Limb (tissue), 2 donors: ENCODE measurements at regions not wholly inside any gene's neighbourhood (a gene's known extent, or its start where the extent isn't known, plus 50 kb on each side); places are given as distances from the start of the nearest gene placed in this dataset.
A peak's percentile ranks its signal among the peaks of the same experiment; 100 is the strongest.
"Not testable (repeated sequence)": the region's sequence is repeated elsewhere in the genome, so short reads cannot be mapped to it uniquely, and the experiment has no call there.

Experiments
- DNase-seq, 2 donors: peaks; one replicate each; pipeline ENCODE4 v3.0.0-alpha.2; 2016; ENCODE audit errors: extremely low spot score in 2 of 2

DNA sequence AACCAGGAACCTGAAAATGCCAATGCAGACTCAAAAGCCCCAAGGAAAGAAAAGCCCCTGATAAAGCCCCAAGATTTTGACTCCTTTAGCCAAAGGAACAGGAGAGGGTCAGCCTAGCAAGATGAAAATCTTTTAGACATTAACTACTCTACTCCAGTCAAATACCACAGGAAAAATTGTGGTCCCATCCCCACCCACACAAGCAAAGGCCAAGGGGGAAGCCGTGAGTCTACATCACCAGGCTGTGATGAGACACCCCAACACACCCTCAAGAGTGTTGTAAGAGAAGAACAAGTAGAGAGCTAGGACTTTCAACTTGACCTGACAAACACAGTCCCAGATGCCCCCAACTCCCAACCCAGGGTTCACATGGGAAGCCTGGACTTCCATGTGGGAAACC, 192.8 kb upstream of the NR5A2 start:
- DNase-seq: no peak

DNA sequence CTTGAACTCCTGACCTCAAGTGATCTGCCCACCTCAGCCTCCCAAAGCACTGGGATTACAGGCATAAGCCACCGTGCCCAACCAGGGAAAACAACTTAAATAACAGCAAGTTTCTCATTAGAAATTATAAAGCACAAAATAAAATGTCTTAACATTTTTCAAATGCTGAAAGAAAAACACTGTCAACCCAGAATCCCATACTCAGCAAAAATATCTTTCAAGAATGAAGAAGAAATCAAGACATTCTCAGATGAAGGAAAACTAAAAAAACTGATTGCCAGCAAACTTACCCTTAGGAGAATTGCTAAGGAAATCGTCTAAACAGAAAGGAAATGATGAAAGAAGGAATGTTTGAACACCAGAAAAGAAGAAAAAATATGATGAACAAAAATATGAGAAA, 191.1 kb upstream of the NR5A2 start:
- DNase-seq: no peak

DNA sequence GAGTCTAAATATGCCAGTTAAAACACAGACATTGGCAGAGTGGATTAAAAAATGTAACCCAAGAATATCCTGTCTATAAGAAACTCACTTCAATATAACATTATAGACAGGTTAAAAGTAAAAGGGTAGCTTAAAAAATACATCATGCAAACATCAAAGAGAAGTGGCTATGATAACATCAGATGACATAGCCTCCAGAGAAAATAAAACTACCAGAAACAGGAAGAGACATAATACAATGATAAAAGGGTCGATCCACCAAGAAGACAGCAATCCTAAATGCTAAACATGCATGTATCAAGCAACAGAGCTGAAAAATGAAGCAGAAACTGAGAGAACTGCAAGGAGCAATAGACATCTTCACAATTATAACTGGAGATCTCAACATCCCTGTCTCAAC, 190.2 kb upstream of the NR5A2 start:
- no peak for DNase-seq

DNA sequence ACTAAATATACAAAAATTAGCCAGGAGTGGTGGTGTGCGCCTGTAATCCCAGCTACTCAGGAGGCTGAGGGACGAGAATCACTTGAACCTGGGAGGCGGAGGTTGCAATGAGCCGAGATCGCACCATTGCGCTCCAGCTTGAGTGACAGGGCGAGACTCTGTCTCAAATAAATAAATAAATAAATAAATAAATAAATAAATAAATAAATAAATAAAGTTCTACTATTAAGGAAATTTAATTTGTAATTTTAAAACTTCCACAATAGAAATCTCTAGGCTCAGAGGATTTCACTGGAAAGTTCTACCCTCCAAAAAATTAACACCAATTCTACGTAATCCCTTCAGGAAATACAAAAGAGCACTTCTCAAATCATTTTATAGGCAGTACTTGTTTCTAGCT, 187.9 kb upstream of the NR5A2 start:
- DNase-seq: not testable (repeated sequence)

DNA sequence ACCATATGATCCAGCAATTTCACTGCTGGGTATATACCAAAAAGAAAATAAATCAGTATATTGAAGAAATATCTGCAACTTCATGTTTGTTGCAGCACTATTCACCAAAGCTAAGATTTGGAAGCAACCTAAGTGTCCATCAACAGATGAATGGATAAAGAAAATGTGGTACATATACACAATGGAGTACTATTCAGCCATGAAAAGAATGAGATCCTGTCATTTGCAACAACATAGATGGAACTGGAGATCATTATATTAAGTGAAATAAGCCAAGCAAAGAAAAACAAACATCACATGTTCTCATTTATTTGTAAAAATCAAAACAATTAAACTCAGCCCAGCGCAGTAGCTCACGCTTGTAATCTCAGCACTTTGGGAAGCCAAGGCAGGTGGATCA, 184.4 kb upstream of the NR5A2 start:
- not testable (repeated sequence) for DNase-seq

DNA sequence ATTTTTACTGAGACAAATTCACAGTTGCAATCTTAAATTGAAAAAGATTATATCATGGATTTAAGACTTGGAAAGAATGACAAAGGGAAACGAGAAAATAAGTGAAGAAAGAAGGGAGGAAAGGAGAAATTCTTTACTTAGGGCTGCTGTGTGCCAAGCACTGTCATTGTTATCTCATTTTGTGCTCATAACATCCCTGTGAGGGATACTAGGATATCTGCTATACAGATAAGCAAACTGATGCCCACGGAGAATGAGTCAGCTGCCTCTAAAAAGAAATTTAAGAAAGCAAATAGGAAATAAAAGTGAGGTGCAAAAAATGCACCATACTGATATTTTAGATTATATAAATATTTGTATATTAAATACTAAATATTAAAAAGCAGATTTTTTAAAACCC, 183.6 kb upstream of the NR5A2 start:
- no peak for DNase-seq

DNA sequence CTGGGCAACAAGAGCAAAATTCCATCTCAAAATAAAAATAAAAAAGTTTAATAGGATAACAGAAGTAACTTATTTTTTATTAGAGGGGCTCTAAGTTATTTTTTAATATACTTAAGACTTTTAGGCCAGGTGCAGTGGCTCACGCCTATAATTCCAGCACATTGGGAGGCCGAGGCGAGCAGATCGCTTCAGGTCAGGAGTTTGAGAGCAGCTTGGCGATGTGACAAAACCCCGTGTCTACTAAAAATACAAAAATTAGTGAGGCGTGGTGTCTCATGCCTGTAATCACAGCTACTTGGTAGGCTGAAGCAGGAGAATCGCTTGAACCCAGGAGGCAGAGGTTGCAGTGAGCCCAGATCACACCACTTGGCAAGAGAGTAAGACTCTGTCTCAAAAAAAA, 180.5 kb upstream of the NR5A2 start:
- DNase-seq: no peak

DNA sequence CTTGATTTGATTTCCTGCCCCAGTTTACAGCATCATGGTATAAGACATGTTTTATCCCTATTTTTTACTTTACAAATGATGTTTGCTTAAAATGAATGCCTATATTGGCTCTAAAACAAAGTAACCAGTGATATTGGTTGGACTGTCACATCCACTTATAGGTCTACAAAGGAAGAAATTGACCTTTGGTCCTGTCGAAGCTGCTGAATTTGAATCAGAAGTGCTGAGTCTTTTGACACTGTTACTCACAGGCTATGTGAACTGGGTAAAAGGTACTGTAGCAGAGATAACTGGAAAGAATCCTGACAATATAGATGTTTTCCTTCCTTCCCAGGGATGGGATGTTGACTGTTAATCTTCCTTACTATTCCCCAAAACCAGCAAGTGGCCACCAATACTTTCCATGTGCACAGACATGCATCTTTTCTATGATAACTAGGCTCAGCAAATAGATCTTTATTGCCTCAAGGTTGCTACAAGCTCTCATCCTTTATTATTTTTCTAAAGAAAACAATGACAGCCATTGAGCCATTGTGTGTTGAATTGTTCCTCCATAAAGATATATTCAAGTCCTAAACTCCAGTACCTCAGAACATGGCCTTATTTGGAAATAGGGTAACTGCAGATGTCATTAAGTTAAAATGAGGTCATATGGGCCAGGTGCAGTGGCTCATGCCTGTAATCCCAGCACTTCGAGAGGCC, 175.9 kb upstream of the NR5A2 start:
- DNase-seq: no peak

DNA sequence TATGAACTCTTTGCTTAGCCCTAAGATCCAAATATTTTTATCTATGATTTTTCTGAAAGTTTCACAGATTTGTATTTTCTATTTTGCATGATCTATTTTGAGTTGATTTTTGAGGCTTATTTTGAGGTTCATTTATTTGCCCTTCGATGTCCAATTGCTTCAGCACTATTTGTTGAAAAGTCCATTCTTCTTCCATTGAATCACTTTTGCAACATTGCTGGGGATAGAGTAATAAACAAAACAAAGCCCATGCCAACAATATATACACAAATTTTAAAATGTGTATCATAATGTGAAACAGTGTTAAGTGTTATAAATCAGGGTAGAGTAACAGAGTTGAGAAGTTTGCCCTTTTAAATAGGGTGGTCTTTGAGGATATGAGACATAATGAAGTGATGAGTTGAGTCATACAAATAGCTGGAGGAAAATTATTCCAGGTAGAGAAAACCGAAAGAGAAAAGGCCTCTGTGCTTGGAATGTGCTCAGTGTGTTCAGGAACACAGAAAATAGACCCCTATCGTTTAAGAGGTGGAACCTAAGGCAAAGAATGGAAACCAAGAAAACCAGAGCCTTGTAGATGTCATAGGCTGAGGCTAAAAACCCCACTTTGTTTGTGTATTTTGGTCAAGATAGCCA, 172.7 kb upstream of the NR5A2 start:
- no peak for DNase-seq

DNA sequence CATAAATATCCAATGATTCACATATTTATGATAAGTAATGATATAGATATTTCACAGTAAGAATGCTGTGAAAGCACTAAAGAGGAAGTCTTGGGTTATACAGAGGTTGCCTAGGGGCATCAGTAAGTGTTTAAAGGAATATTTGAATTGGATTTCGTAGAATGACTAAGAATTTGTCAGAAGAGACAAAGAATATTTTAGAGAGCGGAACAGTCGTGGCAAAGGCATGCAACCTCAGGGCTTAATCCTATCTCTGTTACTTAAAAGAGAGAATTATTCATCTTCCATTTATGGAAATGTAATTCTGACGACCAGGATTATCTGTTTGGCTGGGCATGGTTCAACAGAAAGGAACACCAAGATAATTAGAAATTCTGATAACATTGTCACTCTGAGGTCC, 171.9 kb upstream of the NR5A2 start:
- DNase-seq: no peak

DNA sequence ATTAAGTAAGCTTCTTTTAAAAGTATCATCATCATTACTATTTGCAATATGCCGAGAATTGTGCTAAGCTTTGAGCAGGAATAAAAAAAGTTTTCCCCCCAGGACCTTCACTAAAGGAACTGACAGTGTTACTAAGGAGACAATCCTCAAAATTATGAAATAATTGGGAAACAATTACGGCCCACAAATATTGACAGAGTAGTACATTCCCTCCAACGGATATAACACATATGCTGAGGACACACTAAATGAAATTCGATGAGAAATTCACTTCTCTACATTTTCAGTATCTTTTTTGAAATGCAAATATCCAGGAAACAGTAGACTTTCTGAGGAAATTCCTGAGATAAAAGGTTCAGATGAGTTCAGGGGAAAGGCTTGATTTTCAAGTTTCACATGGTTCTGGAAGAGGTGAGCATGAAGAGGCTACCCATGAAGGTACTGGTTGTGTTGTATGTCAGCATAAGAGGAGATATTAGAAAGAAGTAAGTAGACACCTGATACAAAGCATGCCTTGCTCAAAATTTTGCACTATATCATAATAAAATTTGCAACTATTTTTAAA, 171.2 kb upstream of the NR5A2 start:
- no peak for DNase-seq

DNA sequence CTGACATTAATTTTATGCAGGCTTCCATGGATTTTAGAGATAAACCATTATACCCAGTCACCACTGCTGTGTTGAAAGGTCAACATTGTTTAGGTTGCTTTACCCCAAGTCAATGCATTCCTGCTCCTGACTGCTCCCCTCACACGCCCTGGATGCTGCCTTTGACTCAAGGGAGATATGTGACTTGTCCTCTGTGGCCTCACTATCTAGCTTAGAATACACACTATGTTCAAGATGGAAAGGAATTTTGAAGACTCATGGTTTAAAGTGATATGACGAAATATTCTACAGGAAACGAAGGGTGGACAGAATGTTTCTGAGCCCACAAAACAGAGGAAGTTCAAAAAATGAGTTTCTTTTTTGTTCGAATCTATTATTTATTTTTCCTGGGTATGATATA, 170.4 kb upstream of the NR5A2 start:
- no peak for DNase-seq

DNA sequence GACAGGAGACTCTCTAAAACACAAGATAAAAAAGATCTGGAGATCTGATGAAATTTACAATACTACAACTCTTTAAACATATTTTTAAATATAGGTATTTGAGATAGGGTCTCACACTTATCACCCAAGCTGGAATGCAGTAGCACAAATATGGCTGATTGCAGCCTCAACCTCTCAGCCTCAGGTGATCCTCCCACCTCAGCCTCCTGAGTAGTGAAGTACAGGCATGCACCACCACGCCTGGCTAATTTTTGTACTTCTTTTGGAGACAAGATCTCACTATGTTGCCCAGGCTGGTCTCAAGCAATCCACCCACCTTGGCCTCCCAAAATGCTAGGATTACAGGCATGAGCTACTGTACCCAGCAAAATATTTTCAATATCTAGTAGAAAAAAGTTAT, 170.0 kb upstream of the NR5A2 start:
- no peak for DNase-seq

DNA sequence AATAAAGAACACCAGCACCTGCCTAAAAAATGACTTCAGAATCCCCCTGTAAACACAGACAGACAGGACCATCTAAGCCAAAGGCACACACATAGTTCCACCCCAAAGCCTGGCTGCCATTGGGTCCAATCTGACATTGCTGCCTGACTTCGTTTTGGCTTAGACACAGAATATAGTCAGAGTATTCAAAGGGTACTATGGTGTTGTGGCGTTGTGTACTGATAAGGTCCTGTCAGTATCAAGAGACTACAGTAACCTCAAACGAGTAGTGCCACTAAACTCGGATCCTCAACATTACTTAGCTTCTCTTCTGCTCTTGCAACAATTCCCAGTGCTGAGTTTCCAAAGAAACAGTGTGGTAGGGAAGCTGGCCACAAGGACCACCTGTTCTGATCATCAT, 169.3 kb upstream of the NR5A2 start:
- no peak for DNase-seq

DNA sequence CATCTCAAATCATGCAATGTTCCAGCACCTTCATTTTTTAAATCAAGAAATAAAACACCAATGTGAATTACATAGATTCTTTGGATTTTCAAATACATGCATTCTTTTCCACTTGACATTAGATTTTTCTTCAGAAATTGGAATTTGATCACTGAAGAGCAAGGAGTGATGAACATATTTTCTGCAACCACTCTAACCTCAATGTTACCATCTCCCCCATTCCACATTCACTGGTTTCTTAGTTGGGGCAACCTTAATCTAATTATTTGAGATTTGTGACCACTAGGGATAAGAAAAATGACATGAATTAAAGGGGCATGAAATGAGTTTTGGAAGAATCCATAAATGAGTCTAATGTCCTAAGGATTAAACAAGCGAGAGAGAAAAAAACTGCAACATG, 168.7 kb upstream of the NR5A2 start:
- DNase-seq: no peak

DNA sequence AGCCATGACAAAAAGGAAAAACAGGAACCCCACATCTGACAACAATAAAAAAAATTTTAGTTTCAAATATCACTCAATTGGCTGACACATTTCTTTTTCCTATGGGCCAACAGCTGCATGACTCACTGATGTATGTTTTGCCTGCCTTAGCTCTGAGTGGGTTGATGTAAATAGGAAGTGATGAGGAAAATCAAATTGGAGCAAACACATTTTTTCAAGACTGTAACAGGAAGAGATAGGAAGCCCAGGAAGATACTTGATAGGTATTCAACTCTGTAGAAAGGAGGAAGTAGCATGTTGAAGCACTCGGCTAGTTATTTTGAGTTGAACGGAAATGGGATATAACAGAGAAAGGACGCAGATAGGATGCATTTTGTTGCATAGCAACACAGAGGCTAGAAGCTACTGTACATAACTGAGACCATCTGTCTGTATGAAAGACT, 168.0 kb upstream of the NR5A2 start:
- peak in 1 of 2 donors; percentile 46 for DNase-seq

DNA sequence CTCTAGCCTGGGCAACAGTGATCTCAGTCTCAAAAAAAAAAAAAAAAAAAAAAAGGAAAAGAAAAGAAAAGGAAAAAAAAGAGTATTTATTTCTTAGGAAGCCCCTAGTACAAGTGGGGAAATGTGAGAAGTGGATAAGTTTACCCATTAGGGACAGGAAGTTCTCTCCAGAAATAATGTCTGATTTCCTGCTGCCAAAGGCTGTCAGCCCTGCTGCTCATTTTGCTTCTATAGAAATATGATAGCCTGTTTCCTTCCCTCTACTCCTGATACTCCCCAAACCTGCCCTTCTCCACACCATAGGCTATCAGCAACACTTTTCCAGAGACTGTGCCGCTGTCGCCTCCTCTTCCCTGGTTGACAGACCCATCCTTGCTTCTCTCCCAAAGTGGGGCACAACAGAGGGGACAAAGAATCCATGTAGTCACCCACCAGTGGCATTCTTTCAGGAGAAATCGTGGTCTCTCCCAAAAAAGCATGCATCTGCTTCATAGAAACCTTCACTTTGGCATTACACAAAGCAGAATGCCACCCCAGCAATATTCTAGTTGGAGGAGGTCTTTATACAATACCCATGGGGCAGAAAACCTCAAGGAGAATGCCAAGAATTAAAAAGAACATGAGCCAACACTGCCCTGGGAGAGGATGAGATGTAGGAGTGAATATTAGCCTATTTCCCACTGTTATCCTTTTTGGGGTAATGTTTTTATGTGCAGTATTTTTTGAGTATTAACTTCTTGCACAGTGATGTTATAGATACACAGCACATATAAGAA, 166.3 kb upstream of the NR5A2 start:
- DNase-seq: no peak

DNA sequence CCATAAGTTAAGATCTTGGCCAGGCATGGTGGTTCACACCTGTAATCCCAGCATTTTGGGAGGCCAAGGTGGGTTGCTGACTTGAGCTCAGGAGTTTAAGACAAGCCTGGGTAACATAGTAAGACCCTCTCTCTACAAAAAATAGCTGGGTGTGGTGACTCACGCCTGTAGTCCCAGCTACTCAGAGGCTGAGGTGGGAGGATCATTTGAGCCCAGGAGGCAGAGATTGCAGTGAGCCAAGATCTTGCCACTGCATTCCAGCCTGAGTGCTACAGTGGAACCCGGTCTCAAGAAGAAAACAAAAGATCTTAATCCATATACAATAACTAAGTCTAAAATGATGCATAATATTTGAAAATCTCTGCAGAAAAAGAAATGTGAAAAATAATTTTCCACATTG, 165.5 kb upstream of the NR5A2 start:
- no peak for DNase-seq

DNA sequence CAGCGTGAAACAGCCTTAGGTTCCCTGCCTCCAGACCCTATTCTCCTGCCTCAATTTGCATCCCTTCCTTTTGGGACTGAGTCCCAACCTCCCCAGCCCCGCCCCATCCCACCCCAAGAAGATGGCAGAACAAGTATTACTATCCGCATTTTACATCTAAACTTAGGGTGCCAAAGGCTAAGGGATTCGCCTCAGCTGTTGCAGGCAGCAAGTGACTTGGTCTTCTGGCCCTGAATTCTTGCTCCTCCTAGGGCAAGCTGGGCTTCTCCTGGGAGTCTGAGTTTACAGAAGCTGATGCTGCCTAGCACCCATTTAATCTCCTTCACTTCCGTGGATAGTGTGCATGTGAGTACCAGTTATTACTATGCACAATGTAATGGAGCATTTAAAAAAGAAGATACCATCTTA, 161.3 kb upstream of the NR5A2 start:
- no peak for DNase-seq

DNA sequence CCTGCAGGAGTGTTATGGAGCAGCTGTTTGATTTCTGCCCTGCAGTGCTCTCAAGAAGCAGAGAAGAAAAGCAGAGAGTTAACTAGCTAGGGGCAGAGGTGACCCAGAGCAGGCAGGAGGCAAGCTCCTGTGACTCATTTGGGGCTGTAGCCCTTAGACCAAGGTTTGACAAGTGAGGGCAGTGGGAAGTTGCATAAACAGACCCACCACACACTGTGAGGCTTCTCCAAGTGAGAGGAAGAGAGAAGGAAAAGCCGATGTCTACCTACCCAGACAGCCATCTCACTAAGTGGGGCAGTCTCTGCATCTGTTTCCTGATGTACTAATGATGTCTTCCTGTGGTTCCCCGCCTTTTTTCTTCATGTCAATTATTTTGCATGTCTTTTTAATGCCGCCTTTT, 159.9 kb upstream of the NR5A2 start:
- no peak for DNase-seq

DNA sequence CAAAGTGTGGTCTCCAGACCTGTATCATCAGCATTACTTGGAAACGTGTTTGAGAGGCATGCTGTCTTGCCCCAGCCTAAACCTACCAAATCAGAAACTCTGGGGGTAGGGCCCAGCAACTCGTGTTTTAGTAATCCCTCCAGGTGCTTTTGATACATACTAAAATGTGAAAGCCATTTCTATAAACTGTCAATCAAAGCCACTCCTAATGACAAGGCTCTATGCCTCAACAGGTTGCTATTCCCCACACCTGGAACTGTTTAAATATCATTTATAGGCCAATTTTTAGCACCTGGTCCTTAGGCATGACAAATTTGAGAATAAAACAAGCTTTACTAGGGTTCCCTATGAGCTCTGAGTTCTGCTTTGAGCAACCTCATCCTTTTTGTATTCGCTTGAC, 158.7 kb upstream of the NR5A2 start:
- no peak for DNase-seq

DNA sequence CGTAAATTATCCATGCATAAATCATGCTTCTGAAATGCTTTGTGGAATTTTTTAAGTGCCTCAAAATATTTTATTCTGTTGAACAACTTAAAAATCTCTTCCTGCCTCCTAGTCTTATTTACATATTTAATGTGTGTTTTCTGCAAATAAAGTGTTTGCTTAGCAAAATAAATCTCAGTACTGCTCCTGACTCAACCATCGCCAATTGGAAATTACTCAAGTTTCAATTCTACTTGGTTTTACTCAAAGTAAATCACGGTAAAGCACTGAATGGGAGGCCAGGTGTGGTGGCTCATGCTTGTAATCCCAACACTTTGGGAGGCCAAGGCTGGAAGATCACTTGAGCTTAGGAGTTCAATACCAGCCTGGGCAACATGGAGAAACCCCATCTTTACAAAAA, 152.2 kb upstream of the NR5A2 start:
- no peak for DNase-seq
